ENCODE measurements at regions not wholly inside any gene's neighbourhood (a gene's known extent, or its start where the extent isn't known, plus 50 kb on each side); places are given as distances from the start of the nearest gene placed in this dataset.

- TF ChIP-seq CHD7 (IDR thresholded peaks at IDR 0.05; ENCODE audit: insufficient replicate concordance, low read length) (no peak), CHD2 (IDR thresholded peaks at IDR 0.05; ENCODE audit: low read length) (no peak), RNF2 (IDR thresholded peaks at IDR 0.05; ENCODE audit: borderline replicate concordance, low read depth, low read length, missing control alignments, poor library complexity, severe bottlenecking) (no peak), ZNF274 (IDR thresholded peaks at IDR 0.05; ENCODE audit: borderline replicate concordance, extremely low read depth, low read length) (no peak), JUN (IDR thresholded peaks at IDR 0.05; ENCODE audit: low read depth, low read length) (no peak)
Observed at GRCh38 chr18:38956068-38956467, 1390.5 kb upstream of the CELF4 start (continued).

Measured in H1 (cell line).